HG03457 (cell line): ENCODE measurements at regions not wholly inside any gene's neighbourhood (a gene's known extent, or its start where the extent isn't known, plus 50 kb on each side); places are given as distances from the start of the nearest gene placed in this dataset.

Source experiments
- ATAC-seq: cut with Tn5 transposase; IDR thresholded peaks from one replicate; pipeline ENCODE4 v1.9.1; 2021; ENCODE audit warnings: moderate number of reproducible peaks; ENCODE audit not compliant: unreplicated experiment

DNA sequence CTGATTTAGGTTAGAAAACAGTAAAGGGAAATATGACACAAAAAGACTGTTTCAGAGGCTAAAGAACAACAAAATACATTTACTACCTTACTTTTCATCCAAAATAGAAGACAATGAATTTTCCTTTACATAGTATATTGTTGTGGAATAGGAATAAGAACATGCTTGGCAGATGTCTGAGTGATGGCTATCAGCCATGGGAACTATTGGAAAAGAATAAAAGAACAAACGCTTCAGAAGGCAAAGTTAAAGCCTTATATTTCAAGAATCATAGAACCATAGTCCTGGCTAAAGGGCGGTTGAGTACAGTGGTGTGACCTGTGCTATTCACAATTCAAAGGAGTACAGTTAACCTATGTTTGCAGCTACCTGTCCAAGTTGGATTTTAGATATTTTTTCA lies 73.9 kb upstream of the NRXN1 start:
- ATAC-seq, result no peak

DNA sequence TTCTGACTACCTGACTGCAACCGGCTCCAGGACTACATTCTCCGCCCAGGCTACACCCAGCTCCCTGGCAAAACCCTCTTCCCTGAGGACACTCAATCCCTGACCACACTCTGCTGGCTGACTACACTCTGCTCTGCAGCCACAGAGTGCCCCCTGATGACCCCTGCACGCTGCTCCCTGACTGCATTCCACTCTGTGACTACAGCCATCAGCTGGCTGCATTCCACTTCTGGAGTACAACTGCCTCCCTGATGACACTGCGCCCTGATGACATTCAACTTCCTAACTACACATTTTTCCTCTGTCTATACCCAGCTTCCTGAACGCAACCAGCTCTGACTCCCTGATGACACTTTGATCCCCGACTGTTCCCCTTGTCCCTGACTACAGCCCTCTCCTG lies 71.3 kb upstream of the NRXN1 start:
- no peak for ATAC-seq

DNA sequence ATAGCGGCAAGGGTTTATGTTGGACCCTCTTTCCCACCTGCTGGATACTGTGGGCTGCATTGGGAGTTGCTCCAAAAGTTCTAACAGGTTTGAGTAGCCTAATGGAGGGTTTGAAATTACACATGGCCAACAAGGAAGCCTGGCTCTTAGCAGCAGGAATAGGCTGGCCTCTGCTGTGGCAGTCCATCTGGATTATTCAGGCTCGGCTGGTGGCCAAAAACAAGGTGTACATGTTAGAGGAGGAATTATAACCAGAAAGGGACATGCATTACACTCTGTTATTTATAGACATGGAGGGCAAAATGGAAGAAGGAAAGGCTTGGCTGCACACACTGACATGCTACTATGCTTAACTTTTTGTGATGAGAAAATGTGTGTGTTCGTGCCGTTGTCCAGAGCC lies 61.1 kb upstream of the NRXN1 start:
- ATAC-seq, result no peak

- ATAC-seq, result no peak
These were observed 53.6 kb upstream of the NRXN1 start for GRCh38 chr2:51085420-51086068.

- no peak for ATAC-seq
These were observed 52.8 kb upstream of the NRXN1 start for GRCh38 chr2:51084750-51085149.
